ENCODE measurements at regions not wholly inside any gene's neighbourhood (a gene's known extent, or its start where the extent isn't known, plus 50 kb on each side); places are given as distances from the start of the nearest gene placed in this dataset.

DNA sequence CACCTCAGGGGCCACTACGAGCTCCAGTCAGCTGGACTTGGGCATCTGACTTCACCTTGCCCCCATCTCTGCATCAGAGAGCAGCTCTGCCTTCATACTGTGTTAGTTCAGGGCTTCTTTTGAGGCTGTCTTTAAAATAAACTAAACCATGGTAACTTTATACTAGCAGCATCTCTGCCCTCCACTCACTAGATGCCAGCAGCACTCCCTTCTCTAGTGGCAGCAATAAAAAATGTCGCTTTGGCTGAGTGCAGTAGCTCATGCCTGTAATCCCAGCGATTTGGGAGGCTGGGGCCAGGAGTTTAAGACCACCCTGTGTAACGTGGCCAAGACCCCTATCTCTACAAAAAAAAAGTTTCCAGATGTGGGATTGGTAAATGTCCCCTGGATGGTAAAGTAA is 584.4 kb downstream of the INHBA start:
- TF ChIP-seq, protein P1, sequence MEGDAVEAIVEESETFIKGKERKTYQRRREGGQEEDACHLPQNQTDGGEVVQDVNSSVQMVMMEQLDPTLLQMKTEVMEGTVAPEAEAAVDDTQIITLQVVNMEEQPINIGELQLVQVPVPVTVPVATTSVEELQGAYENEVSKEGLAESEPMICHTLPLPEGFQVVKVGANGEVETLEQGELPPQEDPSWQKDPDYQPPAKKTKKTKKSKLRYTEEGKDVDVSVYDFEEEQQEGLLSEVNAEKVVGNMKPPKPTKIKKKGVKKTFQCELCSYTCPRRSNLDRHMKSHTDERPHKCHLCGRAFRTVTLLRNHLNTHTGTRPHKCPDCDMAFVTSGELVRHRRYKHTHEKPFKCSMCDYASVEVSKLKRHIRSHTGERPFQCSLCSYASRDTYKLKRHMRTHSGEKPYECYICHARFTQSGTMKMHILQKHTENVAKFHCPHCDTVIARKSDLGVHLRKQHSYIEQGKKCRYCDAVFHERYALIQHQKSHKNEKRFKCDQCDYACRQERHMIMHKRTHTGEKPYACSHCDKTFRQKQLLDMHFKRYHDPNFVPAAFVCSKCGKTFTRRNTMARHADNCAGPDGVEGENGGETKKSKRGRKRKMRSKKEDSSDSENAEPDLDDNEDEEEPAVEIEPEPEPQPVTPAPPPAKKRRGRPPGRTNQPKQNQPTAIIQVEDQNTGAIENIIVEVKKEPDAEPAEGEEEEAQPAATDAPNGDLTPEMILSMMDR (IDR thresholded peaks at IDR 0.05), result no peak
- TF ChIP-seq POLR2A (IDR thresholded peaks at IDR 0.05), result no peak
